RCC 7860 (cell line): ENCODE measurements at regions not wholly inside any gene's neighbourhood (a gene's known extent, or its start where the extent isn't known, plus 50 kb on each side); places are given as distances from the start of the nearest gene placed in this dataset.
"Not testable (repeated sequence)": the region's sequence is repeated elsewhere in the genome, so short reads cannot be mapped to it uniquely, and the experiment has no call there.

Experiments used
- DNase-seq: peaks from one replicate; pipeline ENCODE4 v3.0.0-alpha.2; 2015; ENCODE audit warnings: low spot score
- FAIRE-seq: peaks from 2 replicates; lab custom pipeline; 2012; peaks lifted over from hg19 to GRCh38; lab: Jason Lieb, UNC

DNA sequence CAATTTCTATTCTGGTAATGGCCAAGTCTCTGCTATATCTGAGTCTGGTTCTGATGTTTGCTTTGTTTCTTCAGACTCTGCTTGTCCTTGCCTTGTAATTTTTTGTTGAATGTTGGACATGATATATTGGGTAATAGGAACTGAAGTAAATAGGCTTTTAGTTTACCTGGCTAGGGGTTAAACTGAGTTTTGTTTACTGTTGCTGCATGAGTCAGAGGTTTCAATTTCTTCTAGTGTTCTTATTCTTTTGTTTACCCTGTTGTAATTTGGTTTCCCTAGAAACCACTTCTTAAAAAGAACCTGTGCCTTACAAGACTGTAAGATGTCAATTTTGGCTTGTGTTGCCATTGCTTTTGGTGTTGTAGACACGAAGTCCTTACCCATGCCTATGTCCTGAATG, 285.0 kb upstream of the KCNH7 start:
- no peak for FAIRE-seq
- DNase-seq, result no peak

DNA sequence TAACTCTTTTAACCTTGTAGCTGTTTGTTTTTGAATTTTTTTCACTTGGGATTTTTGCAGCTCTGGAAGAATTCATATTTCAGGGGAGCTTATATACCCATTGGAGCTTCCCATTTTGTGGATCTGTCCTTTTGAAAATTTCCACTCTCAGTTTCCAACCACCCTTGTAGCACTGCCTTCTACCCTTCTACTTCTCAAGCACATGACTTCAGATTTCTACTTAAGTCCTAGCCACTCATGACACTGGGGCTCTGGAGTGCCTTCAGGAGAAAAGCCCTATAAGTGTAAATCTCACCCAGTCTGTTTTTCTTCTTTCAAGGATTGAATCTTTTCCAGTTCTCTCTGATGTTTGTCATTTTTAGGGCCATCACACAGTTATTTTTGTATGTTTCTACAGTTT, 283.7 kb upstream of the KCNH7 start:
- no peak for FAIRE-seq
- no peak for DNase-seq

DNA sequence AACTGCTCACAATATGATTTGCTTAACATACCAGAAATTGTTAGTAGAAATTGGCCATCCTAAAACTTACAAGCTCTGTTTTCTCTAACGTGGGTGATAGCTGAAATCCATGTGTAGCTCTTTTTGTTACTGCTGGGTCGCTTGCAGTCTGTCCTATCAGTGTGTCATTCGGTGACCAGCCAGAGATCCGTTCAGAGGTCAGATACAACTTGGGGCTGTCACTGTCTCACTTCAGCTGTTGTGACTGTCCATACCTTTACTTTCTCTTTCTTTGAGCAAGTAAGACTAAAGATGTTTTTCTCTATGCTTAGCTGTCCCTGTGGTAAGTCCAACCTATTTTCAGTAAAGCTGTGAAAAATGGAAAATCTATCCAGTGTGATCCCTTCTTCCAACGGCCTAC, 282.9 kb upstream of the KCNH7 start:
- FAIRE-seq (no peak), DNase-seq (no peak)

GRCh38 chr2:163119966-163120365, 281.4 kb upstream of the KCNH7 start:
- no peak for DNase-seq
- FAIRE-seq, result no peak

DNA sequence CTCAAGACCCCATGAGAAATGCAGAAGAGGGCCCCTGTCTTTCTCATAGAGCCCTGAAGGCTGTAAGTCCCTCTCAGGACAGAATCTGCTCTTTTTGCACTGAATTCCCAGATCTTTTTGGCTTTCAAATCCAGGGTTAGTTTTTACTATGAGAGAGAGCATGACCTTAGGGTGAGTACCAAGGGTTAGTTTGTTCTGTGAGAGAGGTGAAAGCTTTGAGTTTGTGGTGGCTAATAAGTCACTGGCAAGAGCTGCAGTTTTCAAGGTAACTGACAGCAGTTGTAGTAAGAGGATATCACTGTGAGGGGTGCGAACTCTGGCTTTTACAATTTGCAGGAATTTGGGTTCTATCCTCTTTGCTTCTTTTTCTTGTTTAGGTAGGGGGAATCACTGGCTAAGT, 248.4 kb upstream of the KCNH7 start:
- DNase-seq, result no peak
- no peak for FAIRE-seq

DNA sequence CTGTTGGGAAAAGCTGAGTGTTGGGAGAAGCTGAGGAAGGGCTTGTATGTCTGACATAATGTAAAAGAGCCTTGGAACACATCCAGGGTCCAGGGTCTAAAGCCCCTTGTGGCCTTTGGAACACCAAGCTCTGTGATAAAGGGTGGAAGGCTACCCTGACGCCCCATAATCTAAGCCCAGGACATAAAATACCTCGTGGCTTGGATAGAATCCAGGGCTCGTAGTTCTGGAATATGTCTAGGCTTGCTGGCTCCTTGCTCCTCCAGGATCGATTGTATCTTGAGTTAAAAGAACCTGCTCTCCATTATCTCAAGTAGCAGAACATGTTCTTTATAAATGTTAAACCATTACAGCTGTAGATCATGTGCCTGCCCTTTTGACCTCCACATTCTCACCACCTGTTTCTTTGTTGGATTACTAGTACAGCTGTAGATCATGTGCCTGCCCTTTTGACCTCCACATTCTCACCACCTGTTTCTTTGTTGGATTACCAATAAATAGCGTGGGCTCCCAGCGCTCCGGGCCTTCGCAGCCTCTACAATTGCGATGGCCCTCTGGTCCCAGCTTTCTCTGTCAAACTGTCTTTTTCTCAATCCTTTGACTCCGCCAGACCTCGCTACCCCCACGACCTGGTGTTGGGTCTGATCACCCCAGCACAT, 246.9 kb upstream of the KCNH7 start:
- DNase-seq, FAIRE-seq: not testable (repeated sequence)

- no peak for DNase-seq
- no peak for FAIRE-seq
These were observed 243.2 kb upstream of the KCNH7 start for GRCh38 chr2:163081754-163082153.

- DNase-seq (no peak), FAIRE-seq (no peak)
These were observed 238.7 kb upstream of the KCNH7 start for GRCh38 chr2:163077241-163077640.

GRCh38 chr2:163066085-163066484, 227.5 kb upstream of the KCNH7 start:
- FAIRE-seq, result no peak
- no peak for DNase-seq

DNA sequence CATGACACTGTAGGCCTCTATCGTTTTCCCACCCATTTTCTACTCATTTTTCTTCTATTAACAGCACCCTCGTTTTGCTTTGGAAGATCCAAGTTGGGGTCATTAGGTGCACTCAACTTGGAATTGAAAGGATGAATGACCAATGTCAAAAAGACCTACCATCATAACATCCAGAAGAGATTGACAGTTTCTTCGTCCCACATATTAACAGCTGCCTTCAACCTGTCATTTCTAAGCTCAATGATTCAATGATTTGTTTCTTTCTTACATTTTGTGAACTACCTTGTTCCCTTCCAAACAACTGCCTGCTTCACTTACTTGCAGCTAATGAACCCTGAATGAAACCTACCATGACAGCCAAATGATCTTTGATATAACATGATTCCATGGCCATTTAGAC, 224.0 kb upstream of the KCNH7 start:
- FAIRE-seq (no peak), DNase-seq (no peak)

DNA sequence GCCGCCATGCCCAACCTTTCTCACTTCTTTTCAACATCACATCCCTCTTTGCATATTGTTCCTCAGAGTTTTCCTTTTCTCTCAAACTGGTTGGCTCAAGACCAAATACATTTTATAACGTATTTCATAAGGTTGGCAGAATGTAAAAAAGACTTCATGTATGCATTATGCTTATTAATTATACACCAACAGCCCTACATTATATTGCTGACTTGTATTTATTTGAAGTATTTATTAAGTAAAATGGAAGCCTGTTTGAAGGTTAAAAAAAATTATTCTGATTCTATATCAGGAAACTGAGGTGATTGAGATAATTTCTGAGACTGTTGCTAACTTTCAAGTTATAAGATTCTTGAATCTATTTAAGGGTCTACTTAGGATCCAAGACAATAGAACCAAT, 208.0 kb upstream of the KCNH7 start:
- FAIRE-seq, result no peak
- no peak for DNase-seq

DNA sequence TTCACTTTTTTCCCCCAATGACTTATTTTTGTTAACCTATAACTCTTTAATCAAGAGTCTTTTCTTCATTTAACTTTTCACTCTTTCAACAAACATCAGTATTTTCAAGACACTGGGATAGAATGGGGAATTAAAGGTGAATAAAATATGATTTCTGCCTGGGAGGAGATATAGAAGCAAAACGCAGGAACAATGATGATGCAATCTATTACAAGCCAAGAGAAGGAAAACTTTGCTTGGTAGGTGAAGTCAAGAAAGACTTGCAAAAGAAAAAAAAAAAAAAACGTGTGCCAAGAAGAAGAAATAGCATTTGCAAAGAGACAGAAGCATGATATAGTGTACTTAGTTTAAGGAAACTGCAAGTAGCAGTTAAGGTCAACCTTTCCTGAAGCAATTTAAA, 207.3 kb upstream of the KCNH7 start:
- FAIRE-seq, result no peak

DNA sequence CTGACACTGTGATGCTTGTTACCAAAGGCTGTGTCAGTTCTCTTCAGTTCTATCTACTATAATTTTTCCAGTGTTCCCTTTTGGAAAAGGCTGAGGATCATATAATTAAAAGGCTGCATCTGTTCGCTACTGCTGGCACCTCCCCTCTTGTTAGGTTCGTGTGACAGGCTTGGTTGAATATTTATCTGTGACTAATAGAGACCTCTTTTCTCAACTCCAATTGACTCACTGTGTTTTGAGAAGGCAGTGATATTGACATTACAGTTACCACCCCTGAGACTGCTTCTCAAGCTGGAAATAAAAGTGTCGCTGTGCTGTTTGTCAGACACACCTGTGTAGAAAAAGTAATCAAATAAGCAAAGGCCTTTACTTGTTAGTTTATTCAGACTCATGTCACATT, 205.5 kb upstream of the KCNH7 start:
- FAIRE-seq (peak; percentile 25), DNase-seq (peak; percentile 45)

More for the DNA sequence above, 207.3 kb upstream of the KCNH7 start:
- no peak for DNase-seq

DNA sequence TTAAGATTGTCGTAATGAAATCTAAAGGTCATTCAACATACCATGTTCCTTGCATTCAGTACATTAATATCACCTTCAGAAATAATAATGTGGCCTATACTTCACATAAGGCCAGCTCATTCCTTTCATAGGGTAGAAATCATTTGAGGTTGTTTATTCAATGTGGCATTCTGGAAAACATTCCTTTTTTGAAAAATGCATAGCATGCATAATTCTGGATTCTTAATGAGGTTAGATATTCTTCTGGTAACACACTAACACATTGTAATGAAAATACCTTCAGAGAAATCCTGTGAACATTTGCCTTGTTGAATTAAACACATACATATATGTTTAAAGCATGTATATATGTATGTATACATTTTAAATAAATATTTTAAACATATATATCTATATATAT, 204.6 kb upstream of the KCNH7 start:
- DNase-seq (no peak), FAIRE-seq (no peak)

DNA sequence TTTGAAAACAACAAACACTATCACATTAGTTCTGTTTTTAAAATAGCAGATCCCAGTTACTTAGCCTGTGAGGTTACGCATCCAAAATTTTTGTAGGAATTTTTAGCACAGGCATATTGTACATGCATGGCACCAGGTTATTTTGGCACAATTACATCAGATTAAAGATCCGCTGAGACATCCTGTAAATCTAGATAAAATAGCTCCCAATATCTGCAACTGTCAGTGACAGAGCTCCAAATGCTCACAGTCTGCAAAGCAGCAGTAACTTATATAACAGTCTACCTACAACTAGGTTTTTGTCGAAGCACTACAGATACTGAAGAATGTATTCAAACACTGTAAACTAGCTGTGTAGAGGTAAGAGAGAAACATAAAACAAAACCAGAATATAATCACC, 200.7 kb upstream of the KCNH7 start:
- FAIRE-seq, result no peak
- DNase-seq, result no peak

GRCh38 chr2:163028807-163029206, 190.2 kb upstream of the KCNH7 start:
- FAIRE-seq, result no peak
- DNase-seq, result no peak

GRCh38 chr2:163026136-163026775, 187.7 kb upstream of the KCNH7 start:
- FAIRE-seq, result not testable (repeated sequence)

DNA sequence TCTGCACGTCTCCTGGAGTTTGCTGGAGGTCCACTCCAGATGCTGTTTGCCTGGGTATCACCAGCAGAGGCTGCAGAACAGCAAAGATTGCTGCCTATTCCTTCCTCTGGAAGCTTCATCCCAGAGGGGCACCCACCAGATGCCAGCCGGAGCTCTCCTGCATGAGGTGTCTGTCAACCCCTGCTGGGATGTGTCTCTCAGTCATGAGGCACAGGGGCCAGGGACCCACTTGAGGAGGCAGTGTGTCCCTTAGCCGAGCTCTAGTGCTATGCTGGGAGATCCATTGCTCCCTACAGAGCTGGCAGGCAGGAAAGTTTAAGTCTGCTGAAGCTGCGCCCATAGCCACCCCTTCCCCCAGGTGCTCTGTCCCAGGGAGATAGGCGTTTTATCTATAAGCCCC, 178.3 kb upstream of the KCNH7 start:
- not testable (repeated sequence) for FAIRE-seq, DNase-seq

More at GRCh38 chr2:163026136-163026775, 187.7 kb upstream of the KCNH7 start:
- DNase-seq, result not testable (repeated sequence)

GRCh38 chr2:163011000-163011399, 172.4 kb upstream of the KCNH7 start:
- no peak for DNase-seq
- no peak for FAIRE-seq

DNA sequence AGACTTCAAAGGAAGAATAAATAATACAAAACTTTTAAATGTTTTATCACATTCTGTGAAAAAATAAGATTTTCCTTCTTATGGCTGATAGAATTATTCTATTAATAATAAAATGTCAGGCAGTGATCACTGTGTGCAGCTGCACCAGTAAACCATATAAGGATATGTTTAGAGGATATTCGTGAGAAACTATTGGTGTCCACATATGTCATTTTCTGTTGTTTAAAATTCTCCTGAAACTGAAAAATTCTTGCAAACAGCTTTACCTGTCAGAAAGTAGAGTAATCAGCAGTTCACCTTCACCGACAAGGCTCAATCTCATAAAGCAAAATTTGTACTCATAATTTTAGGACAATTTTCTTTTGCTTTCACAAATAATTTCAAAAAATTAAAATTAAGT, 170.1 kb upstream of the KCNH7 start:
- no peak for DNase-seq
- no peak for FAIRE-seq

DNA sequence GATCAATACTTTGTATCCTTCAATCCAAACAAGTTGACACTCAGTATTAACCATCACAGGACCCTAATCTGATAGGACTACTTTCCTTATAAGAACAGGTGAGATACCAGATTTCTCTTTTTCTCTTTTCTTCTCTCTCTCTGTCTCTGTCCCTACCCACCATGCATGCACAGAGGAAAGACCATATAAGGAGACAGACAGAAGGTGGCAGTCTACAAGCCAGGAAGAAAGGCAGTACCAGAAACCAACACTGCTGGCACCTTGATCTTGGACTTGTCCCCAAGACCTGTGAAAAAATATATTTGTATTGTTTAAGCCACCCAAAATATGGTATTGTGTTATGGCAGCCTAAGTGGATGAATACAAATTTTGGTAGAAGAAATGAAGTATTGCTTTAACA, 156.2 kb upstream of the KCNH7 start:
- no peak for DNase-seq
- no peak for FAIRE-seq

DNA sequence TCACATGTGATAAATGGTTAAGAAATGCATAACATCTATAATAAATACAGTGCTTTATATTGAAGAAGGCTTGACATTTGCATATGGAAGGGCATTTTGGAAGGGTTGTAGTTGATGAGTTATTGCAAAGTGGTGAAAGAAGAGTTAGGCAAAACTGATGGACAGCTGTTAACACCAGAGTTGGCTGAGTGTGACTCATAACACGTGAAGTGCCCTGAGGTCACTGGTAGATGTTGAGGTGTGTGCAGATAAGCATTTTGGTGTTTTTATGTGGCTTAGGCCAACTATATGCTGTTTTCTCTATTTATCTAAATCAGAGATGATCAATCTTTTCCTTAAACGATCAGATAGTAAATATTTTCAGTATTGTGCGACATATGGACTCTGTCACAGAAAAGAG, 154.3 kb upstream of the KCNH7 start:
- DNase-seq, result no peak
- no peak for FAIRE-seq

- no peak for DNase-seq
These were observed 150.9 kb upstream of the KCNH7 start for GRCh38 chr2:162989507-162989906.

More at GRCh38 chr2:162989507-162989906, 150.9 kb upstream of the KCNH7 start:
- no peak for FAIRE-seq
